SK-N-MC (cell line): ENCODE measurements at regions not wholly inside any gene's neighbourhood (a gene's known extent, or its start where the extent isn't known, plus 50 kb on each side); places are given as distances from the start of the nearest gene placed in this dataset.

ENCODE experiments used
- EZH2 ChIP-seq: fragments of 200-600 bp; sonication (generic); IDR thresholded peaks from one replicate; pipeline ENCODE4 v1.6.1; 2017; ENCODE audit warnings: antibody characterized with exemption
- FOXP2 ChIP-seq: optimal IDR thresholded peaks from 2 replicates; pipeline ENCODE3; 2011; ENCODE audit warnings: mild to moderate bottlenecking, moderate library complexity; ENCODE audit not compliant: insufficient read depth; ENCODE audit errors: extremely low read length, control extremely low read depth
- POLR2AphosphoS5 ChIP-seq: IDR thresholded peaks from 2 replicates; pipeline ENCODE4 v1.6.1; 2012; ENCODE audit warnings: mild to moderate bottlenecking, low read depth, low read length, borderline replicate concordance

DNA sequence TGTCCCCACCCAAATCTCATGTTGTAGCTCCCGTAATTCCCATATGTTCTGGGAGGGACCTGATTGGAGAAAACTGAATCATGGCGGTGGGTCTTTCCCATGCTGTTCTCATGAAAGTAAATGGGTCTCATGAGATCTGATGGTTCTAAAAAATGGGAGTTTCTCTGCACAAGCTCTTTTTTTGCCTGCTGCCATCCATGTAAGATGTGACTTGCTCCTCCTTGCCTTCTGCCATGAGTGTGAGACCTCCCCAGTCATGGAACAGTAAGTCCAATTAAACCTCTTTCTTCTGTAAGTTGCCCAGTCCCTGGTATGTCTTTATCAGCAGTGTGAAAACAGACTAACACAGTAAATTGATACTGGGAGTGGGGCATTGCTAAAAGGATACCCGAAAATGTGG is 1218.4 kb upstream of the CITED2 start:
- TF ChIP-seq POLR2AphosphoS5 (no peak), EZH2 (no peak), FOXP2 (no peak)
